HepG2 (cell line): ENCODE measurements at regions not wholly inside any gene's neighbourhood (a gene's known extent, or its start where the extent isn't known, plus 50 kb on each side); places are given as distances from the start of the nearest gene placed in this dataset.

ENCODE experiments used
- ATAC-seq: fragments of 200-7000 bp; cut with Tn5 transposase; 3 replicates; pipeline ENCODE4 v1.9.1; 2020; ENCODE audit warnings: mild to moderate bottlenecking, moderate library complexity
- BruUV-seq: library from RNA; stranded (reverse); fragments of 400-500 nt; replicated peaks from 2 replicates; lab custom pipeline; 2021; lab: Mats Ljungman, UMichigan
- CTCF ChIA-PET: fragments of 300-600 bp; formaldehyde crosslinking; extraction: SDS; loops from one replicate; lab custom pipeline; 2021; ENCODE audit warnings: low total read pairs, inconsistent platforms, low intra/inter-chr PET ratio; lab: Yijun Ruan, JAX
- POLR2A ChIA-PET: fragments of 350-600 bp; sonication (Branson Sonifier 250); formaldehyde crosslinking; loops from one replicate; lab custom pipeline; 2020; ENCODE audit warnings: antibody characterized with exemption, inconsistent platforms; lab: Yijun Ruan, JAX
- DNase-seq: peaks from one replicate; pipeline ENCODE4 v3.0.0-alpha.2; 2015; ENCODE audit warnings: low spot score
- FAIRE-seq: peaks from 3 replicates; lab custom pipeline; 2011; peaks lifted over from hg19 to GRCh38; lab: Jason Lieb, UNC
- H2AFZ ChIP-seq: one replicate; pipeline ENCODE4 v1.6.1; 2011; ENCODE audit warnings: low read length, inconsistent platforms
- H3K27ac ChIP-seq: fragments of 300-600 bp; 3 replicates; pipeline ENCODE4 v1.8.0; 2011; ENCODE audit warnings: mixed run types, mild to moderate bottlenecking, mixed read lengths, low read length, inconsistent platforms; ENCODE audit not compliant: insufficient read depth; ENCODE audit errors: extremely low read length
- H3K27me3 ChIP-seq, 2 experiments: fragments of 200-600 bp in 1 of 2; 2 replicates in 1 of 2; 3 replicates in 1 of 2; pipeline versions ENCODE4 v1.6.0 to v1.8.0; 2011; ENCODE audit warnings: low read length in 2 of 2, mild to moderate bottlenecking in 2 of 2, moderate library complexity in 2 of 2, inconsistent platforms in 1 of 2; ENCODE audit not compliant: insufficient read depth in 2 of 2, control insufficient read depth in 1 of 2
- H3K36me3 ChIP-seq, 2 experiments: fragments of 200-600 bp in 1 of 2; replicated peaks in 1 of 2; 2 replicates in 1 of 2; 3 replicates in 1 of 2; pipeline versions ENCODE4 v1.5.1 to v1.8.0; 2011; ENCODE audit warnings: low read length in 2 of 2, inconsistent platforms in 1 of 2; ENCODE audit not compliant: insufficient read depth in 2 of 2, control insufficient read depth in 1 of 2
- H3K4me1 ChIP-seq: 2 replicates; pipeline ENCODE4 v1.5.1; 2012; ENCODE audit warnings: low read length, inconsistent platforms; ENCODE audit not compliant: insufficient read depth
- H3K4me2 ChIP-seq: 2 replicates; pipeline ENCODE4 v1.6.0; 2011; ENCODE audit warnings: low read depth, low read length, inconsistent platforms
- H3K4me3 ChIP-seq, 3 experiments: fragments of 200-600 bp in 1 of 3; sonication (generic), shearing (Covaris generic) in 1 of 3; replicated peaks in 1 of 3; 2 replicates each; pipeline ENCODE4 v1.5.1; 2011 to 2016; ENCODE audit warnings: low read length in 3 of 3, inconsistent platforms in 2 of 3, low read depth in 2 of 3, mild to moderate bottlenecking in 2 of 3, control low read depth in 1 of 3, mixed read lengths in 1 of 3; ENCODE audit not compliant: insufficient read depth in 1 of 3
- H3K79me2 ChIP-seq: one replicate; pipeline ENCODE4 v1.6.1; 2011; ENCODE audit warnings: low read length, inconsistent platforms; ENCODE audit not compliant: insufficient read depth
- H3K9ac ChIP-seq: 2 replicates; pipeline ENCODE4 v1.6.0; 2011; ENCODE audit warnings: mild to moderate bottlenecking, low read depth, low read length, inconsistent platforms; ENCODE audit not compliant: insufficient read depth
- H3K9me3 ChIP-seq: 2 replicates; pipeline ENCODE4 v1.5.1; 2012; ENCODE audit warnings: mild to moderate bottlenecking, low read length
- H4K20me1 ChIP-seq: 2 replicates; pipeline ENCODE4 v1.6.0; 2011; ENCODE audit warnings: inconsistent platforms, mild to moderate bottlenecking, low read length, moderate library complexity; ENCODE audit not compliant: insufficient read depth
- CEBPB ChIP-seq: IDR thresholded peaks from 2 replicates; pipeline ENCODE4 v1.6.1; 2011; ENCODE audit warnings: low read depth, low read length, improper control_type of control experiment, borderline replicate concordance
- CHCHD3 ChIP-seq: sonication (generic); formaldehyde crosslinking; IDR thresholded peaks from 2 replicates; pipeline ENCODE4 v1.8.0; 2022; ENCODE audit warnings: mild to moderate bottlenecking, missing genetic modification reagents, moderate library complexity
- FOSL1 ChIP-seq: sonication (generic); formaldehyde crosslinking; IDR thresholded peaks from 2 replicates; pipeline ENCODE4 v1.9.0; 2021; ENCODE audit warnings: missing genetic modification reagents, borderline replicate concordance
- HMGXB4 ChIP-seq, 2 experiments: sonication (generic) in 1 of 2; formaldehyde crosslinking in 1 of 2; IDR thresholded peaks; 2 replicates each; pipeline versions ENCODE4 v1.4.0 to v1.6.1; 2018 to 2020; ENCODE audit warnings: missing genetic modification reagents in 2 of 2, borderline replicate concordance in 1 of 2, low read depth in 1 of 2, mild to moderate bottlenecking in 1 of 2, missing biosample characterization in 1 of 2
- KAT2B ChIP-seq: fragments of 150-350 bp; IDR thresholded peaks from 2 replicates; pipeline ENCODE4 v1.6.1; 2014; ENCODE audit warnings: low read depth, low read length, borderline replicate concordance
- NFIC ChIP-seq: IDR thresholded peaks from 2 replicates; pipeline ENCODE4 v1.6.1; 2012; ENCODE audit warnings: mild to moderate bottlenecking, low read length, inconsistent platforms
- PAXIP1 ChIP-seq: sonication (generic); formaldehyde crosslinking; conservative IDR thresholded peaks from 2 replicates; pipeline ENCODE4 v1.4.0; 2020; ENCODE audit warnings: mild to moderate bottlenecking, missing genetic modification reagents, moderate library complexity
- RFXANK ChIP-seq: IDR thresholded peaks from 2 replicates; pipeline ENCODE4 v1.6.1; 2016
- ZFY ChIP-seq: sonication (generic); formaldehyde crosslinking; IDR thresholded peaks from 2 replicates; pipeline ENCODE4 v1.4.0; 2020; ENCODE audit warnings: missing genetic modification reagents
- ZNF432 ChIP-seq: sonication (generic); formaldehyde crosslinking; IDR thresholded peaks from 2 replicates; pipeline ENCODE4 v1.5.0; 2020; ENCODE audit warnings: missing genetic modification reagents, mild to moderate bottlenecking, borderline replicate concordance
- ZNF766 ChIP-seq: sonication (generic); formaldehyde crosslinking; IDR thresholded peaks from 2 replicates; pipeline ENCODE4 v1.5.0; 2020; ENCODE audit warnings: missing genetic modification reagents, borderline replicate concordance
- ZNF891 ChIP-seq: sonication (generic); formaldehyde crosslinking; IDR thresholded peaks from 2 replicates; pipeline ENCODE4 v1.5.0; 2020; ENCODE audit warnings: mild to moderate bottlenecking, missing genetic modification reagents
- WGBS: methylation state at CpG from one replicate; pipeline ENCODE4 v1.1.6; 2017; ENCODE audit warnings: low lambda C conversion rate; 5-methylcytosine and 5-hydroxymethylcytosine counted together
- in situ Hi-C: cut with HindIII; loops from 2 replicates; pipeline ENCODE4 v1.10.0; 2017; ENCODE audit warnings: low pct_unique_long_range_greater_than_20kb; ENCODE audit not compliant: extremely low pct_ligation_motif_present
- intact Hi-C: fragments of 100-400 bp; cut with micrococcal nuclease; formaldehyde crosslinking; loops from one replicate; pipeline ENCODE4 v1.10.0; 2022; ENCODE audit not compliant: unreplicated experiment

- TF ChIP-seq CHCHD3 (CRISPR knock-in tag), result no peak
- TF ChIP-seq ZFY (CRISPR knock-in tag), result no peak
- TF ChIP-seq ZNF432 (CRISPR knock-in tag), result no peak
- no peak for TF ChIP-seq KAT2B
- no peak for TF ChIP-seq RFXANK (CRISPR knock-in tag)
Observed at GRCh38 chr12:114192013-114192412, 213.9 kb downstream of the TBX5 start (continued).

- Histone ChIP-seq H3K9ac (no peak overlapping the region), H3K4me3 (no peak overlapping the region), H2AFZ (no peak overlapping the region), H3K27ac (no peak overlapping the region), H3K4me2 (no peak overlapping the region), H3K27me3 (peaks cover 0 to 3% of the 10 kb centered on the region in 2 experiments; a peak in 2 of 5 replicates), H4K20me1 (no peaks in the 10 kb centered on the region), H3K9me3 (no peaks in the 10 kb centered on the region), H3K4me1 (no peaks in the 10 kb centered on the region), H3K79me2 (no peaks in the 10 kb centered on the region), H3K36me3 (no peaks in the 10 kb centered on the region)
- CTCF ChIA-PET, result no interaction called here
- no TSS peak for BruUV-seq
- DNase-seq (no peak), FAIRE-seq (no peak), ATAC-seq (no peak)
- intact Hi-C loops, result no loop called here
- no peak for TF ChIP-seq HMGXB4 (CRISPR knock-in tag; IDR thresholded peaks at IDR 0.05; ENCODE audit: borderline replicate concordance in 1 of 2, low read depth in 1 of 2)
- no peak for TF ChIP-seq ZNF891
- no peak for TF ChIP-seq CEBPB
- no peak for TF ChIP-seq NFIC
- TF ChIP-seq ZNF766 (CRISPR knock-in tag), result no peak
- no peak for TF ChIP-seq FOSL1 (CRISPR knock-in tag)
- TF ChIP-seq PAXIP1 (CRISPR knock-in tag), result no peak
- POLR2A ChIA-PET, result no interaction called here
- 29% methylated on average over 5 of the region's 6 CpGs for WGBS
- in situ Hi-C loops, result no loop called here
Observed at GRCh38 chr12:114191581-114191980, 214.4 kb downstream of the TBX5 start.
